ENCODE measurements at regions not wholly inside any gene's neighbourhood (a gene's known extent, or its start where the extent isn't known, plus 50 kb on each side); places are given as distances from the start of the nearest gene placed in this dataset.

DNA sequence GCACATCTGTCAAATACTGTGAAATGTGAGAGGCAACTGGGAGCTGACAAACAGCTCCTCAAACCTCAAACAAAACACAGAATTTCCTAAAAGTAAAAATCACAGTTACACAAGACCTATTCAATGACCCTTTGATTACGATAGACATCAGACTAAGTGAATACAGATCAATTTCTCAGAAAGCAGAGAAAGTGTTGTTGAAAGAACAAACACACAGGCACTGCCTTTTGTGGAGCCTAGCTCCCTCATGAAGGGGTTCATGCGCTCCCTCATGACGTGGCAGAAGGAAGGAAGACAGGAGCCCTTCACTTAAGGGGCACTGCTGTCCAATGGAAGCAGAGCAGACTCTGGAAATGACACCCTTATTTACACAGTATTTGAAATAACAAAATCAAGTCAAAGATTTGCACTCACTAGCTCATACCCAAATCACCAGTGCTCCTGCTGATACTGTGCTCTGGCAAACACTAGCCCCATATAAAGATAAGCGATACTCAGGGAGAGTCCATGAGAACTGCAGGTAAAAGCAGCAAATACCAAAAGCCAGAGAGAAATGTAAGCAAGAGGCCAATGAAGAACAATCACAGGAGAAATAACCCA lies 144.9 kb downstream of the KLF12 start:
- peaks cover 2% of the 10 kb centered on the region for H3K4me1 ChIP-seq (ENCODE audit: control insufficient read depth, insufficient read depth, low read length)
- DNase-seq = no peak
- H3K27me3 ChIP-seq (ENCODE audit: control insufficient read depth, insufficient read depth, low read length) = no peaks in the 10 kb centered on the region
- H3K9me3 ChIP-seq (replicated peaks; ENCODE audit: control insufficient read depth, low read depth, low read length) = no peaks in the 10 kb centered on the region
- WGBS (ENCODE audit: insufficient coverage) = 78% methylated on average over 3 of the region's 4 CpGs
- no peak overlapping the region for H3K27ac ChIP-seq (ENCODE audit: low read length)
- H3K36me3 ChIP-seq (ENCODE audit: control insufficient read depth, insufficient read depth, low read length) = peaks cover 2% of the 10 kb centered on the region
- H3K4me3 ChIP-seq (ENCODE audit: low read length) = no peak overlapping the region

GRCh38 chr13:73988461-73988860 lies 145.7 kb downstream of the KLF12 start:
- H3K27me3 ChIP-seq (ENCODE audit: control insufficient read depth, insufficient read depth, low read length) = no peaks in the 10 kb centered on the region
- no peaks in the 10 kb centered on the region for H3K9me3 ChIP-seq (replicated peaks; ENCODE audit: control insufficient read depth, low read depth, low read length)
- H3K27ac ChIP-seq (ENCODE audit: low read length) = no peak overlapping the region
- H3K36me3 ChIP-seq (ENCODE audit: control insufficient read depth, insufficient read depth, low read length) = peaks cover 2% of the 10 kb centered on the region
- H3K4me3 ChIP-seq (ENCODE audit: low read length) = no peak overlapping the region
- no peak for DNase-seq
- H3K4me1 ChIP-seq (ENCODE audit: control insufficient read depth, insufficient read depth, low read length) = peaks cover 2% of the 10 kb centered on the region
- WGBS (ENCODE audit: insufficient coverage) = no CpG with 5 or more reads among the region's 1 CpG

DNA sequence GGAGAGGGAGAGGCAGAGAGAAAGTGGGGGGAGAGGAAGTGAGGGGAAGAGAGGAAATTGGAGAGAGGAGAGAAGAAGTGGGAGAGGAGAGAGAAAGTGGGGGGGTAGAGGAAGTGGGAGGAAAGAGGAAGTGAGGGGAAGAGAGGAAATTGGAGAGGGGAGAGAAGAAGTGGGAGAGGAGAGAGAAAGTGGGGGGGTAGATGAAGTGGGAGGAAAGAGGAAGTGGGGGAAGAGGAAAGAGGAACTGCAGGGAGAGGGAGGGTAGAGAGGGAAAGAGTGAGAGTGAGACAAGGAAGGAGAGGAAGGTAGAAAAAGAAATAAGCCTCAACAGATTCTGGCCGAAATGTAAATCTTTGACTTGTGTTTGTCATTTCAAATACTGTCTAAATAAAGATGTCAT lies 146.6 kb downstream of the KLF12 start:
- no peaks in the 10 kb centered on the region for H3K9me3 ChIP-seq (replicated peaks; ENCODE audit: control insufficient read depth, low read depth, low read length)
- H3K27ac ChIP-seq (ENCODE audit: low read length) = no peak overlapping the region
- no peak for DNase-seq
- peaks cover 2% of the 10 kb centered on the region for H3K4me1 ChIP-seq (ENCODE audit: control insufficient read depth, insufficient read depth, low read length)
- H3K4me3 ChIP-seq (ENCODE audit: low read length) = no peak overlapping the region
- no CpG with 5 or more reads among the region's 1 CpG for WGBS (ENCODE audit: insufficient coverage)
- H3K27me3 ChIP-seq (ENCODE audit: control insufficient read depth, insufficient read depth, low read length) = no peaks in the 10 kb centered on the region
- H3K36me3 ChIP-seq (ENCODE audit: control insufficient read depth, insufficient read depth, low read length) = peaks cover 2% of the 10 kb centered on the region

GRCh38 chr13:73985783-73986182 lies 148.4 kb downstream of the KLF12 start:
- no CpG with 5 or more reads among the region's 3 CpGs for WGBS (ENCODE audit: insufficient coverage)
- H3K4me3 ChIP-seq (ENCODE audit: low read length) = no peak overlapping the region
- H3K9me3 ChIP-seq (replicated peaks; ENCODE audit: control insufficient read depth, low read depth, low read length) = no peaks in the 10 kb centered on the region
- peaks cover 2% of the 10 kb centered on the region for H3K4me1 ChIP-seq (ENCODE audit: control insufficient read depth, insufficient read depth, low read length)
- no peak overlapping the region for H3K27ac ChIP-seq (ENCODE audit: low read length)
- no peak for DNase-seq
- H3K27me3 ChIP-seq (ENCODE audit: control insufficient read depth, insufficient read depth, low read length) = no peaks in the 10 kb centered on the region
- H3K36me3 ChIP-seq (ENCODE audit: control insufficient read depth, insufficient read depth, low read length) = peaks cover 2% of the 10 kb centered on the region

DNA sequence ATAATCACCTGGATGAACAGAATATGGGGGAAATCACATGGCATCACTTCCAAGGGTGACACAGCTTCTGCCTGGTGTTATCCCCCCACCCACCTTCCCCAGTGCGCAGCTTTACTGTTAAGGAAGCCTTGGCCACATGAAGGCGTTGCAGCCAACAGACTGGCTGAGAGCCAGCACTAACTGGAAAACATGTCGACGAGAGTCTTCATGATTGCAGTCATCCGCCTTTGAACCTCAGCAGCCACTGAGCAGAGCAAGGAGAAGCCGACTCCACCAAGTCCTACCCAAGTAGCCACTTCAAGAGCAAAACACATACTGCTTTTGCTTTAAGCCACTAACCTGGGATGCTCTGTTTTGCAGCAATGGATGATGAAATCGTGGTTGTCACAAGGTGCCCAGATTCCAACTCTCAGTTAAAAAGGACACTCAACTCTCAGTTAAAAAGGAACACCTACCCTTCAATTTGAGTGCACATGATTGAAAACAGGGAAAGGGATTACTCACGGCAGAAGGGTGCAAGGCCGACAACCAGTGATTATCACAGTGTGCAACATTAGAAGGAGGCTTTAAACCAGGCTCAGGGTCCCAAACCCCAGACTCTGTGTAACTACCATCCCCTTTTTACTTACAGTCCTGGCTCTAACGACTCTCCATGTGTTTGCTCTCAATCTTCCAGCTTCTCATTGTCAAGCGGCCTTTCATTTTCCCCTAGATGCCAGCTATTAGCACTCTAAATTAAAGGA lies 149.1 kb downstream of the KLF12 start:
- 60% methylated on average over 7 of the region's 11 CpGs for WGBS (ENCODE audit: insufficient coverage)
- H3K36me3 ChIP-seq (ENCODE audit: control insufficient read depth, insufficient read depth, low read length) = peaks cover 2% of the 10 kb centered on the region
- no peaks in the 10 kb centered on the region for H3K9me3 ChIP-seq (replicated peaks; ENCODE audit: control insufficient read depth, low read depth, low read length)
- no peak overlapping the region for H3K4me3 ChIP-seq (ENCODE audit: low read length)
- H3K27ac ChIP-seq (ENCODE audit: low read length) = no peak overlapping the region
- no peaks in the 10 kb centered on the region for H3K27me3 ChIP-seq (ENCODE audit: control insufficient read depth, insufficient read depth, low read length)
- no peak for DNase-seq
- H3K4me1 ChIP-seq (ENCODE audit: control insufficient read depth, insufficient read depth, low read length) = peaks cover 2% of the 10 kb centered on the region

GRCh38 chr13:73984201-73984600 lies 150.0 kb downstream of the KLF12 start:
- H3K36me3 ChIP-seq (ENCODE audit: control insufficient read depth, insufficient read depth, low read length) = peaks cover 2% of the 10 kb centered on the region
- H3K4me1 ChIP-seq (ENCODE audit: control insufficient read depth, insufficient read depth, low read length) = peaks cover 2% of the 10 kb centered on the region
- no peak overlapping the region for H3K4me3 ChIP-seq (ENCODE audit: low read length)
- DNase-seq = no peak
- 96% methylated on average over 7 of the region's 11 CpGs for WGBS (ENCODE audit: insufficient coverage)
- H3K27ac ChIP-seq (ENCODE audit: low read length) = no peak overlapping the region
- no peaks in the 10 kb centered on the region for H3K27me3 ChIP-seq (ENCODE audit: control insufficient read depth, insufficient read depth, low read length)
- H3K9me3 ChIP-seq (replicated peaks; ENCODE audit: control insufficient read depth, low read depth, low read length) = no peaks in the 10 kb centered on the region

- Histone ChIP-seq H3K36me3 (ENCODE audit: control insufficient read depth, insufficient read depth, low read length) (peaks cover 2% of the 10 kb centered on the region), H3K27me3 (ENCODE audit: control insufficient read depth, insufficient read depth, low read length) (no peaks in the 10 kb centered on the region), H3K4me3 (ENCODE audit: low read length) (no peak overlapping the region), H3K9me3 (replicated peaks; ENCODE audit: control insufficient read depth, low read depth, low read length) (no peaks in the 10 kb centered on the region), H3K4me1 (ENCODE audit: control insufficient read depth, insufficient read depth, low read length) (peaks cover 2% of the 10 kb centered on the region), H3K27ac (ENCODE audit: low read length) (no peak overlapping the region)
- no peak for DNase-seq
- WGBS (ENCODE audit: insufficient coverage) = 91% methylated on average over 6 of the region's 6 CpGs
Observed at GRCh38 chr13:73983109-73983508, 151.1 kb downstream of the KLF12 start.

DNA sequence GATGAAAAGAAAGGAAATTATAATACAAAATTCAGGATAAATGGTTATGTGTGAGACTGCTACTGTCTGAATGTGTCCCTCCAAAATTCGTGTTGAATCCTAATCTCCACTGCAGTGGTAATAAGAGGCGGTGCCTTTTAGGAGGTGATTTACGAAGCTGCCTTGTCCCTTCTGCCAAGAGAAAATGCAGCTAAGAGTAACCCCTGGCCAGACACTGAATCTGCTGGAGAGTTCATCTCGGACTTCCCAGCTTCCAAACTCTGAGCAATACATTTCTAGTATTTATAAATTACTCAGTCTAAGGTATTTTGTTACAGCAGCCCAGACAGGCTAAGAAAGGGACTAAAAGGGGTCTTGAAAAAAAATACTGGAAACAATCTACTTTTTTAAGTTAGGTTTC lies 152.6 kb downstream of the KLF12 start:
- no peak overlapping the region for H3K4me3 ChIP-seq (ENCODE audit: low read length)
- no CpG with 5 or more reads among the region's 4 CpGs for WGBS (ENCODE audit: insufficient coverage)
- peaks cover 2% of the 10 kb centered on the region for H3K4me1 ChIP-seq (ENCODE audit: control insufficient read depth, insufficient read depth, low read length)
- peaks cover 2% of the 10 kb centered on the region for H3K36me3 ChIP-seq (ENCODE audit: control insufficient read depth, insufficient read depth, low read length)
- H3K9me3 ChIP-seq (replicated peaks; ENCODE audit: control insufficient read depth, low read depth, low read length) = no peaks in the 10 kb centered on the region
- no peaks in the 10 kb centered on the region for H3K27me3 ChIP-seq (ENCODE audit: control insufficient read depth, insufficient read depth, low read length)
- H3K27ac ChIP-seq (ENCODE audit: low read length) = peak overlapping the region; percentile 47
- peak; percentile 87 for DNase-seq

DNA sequence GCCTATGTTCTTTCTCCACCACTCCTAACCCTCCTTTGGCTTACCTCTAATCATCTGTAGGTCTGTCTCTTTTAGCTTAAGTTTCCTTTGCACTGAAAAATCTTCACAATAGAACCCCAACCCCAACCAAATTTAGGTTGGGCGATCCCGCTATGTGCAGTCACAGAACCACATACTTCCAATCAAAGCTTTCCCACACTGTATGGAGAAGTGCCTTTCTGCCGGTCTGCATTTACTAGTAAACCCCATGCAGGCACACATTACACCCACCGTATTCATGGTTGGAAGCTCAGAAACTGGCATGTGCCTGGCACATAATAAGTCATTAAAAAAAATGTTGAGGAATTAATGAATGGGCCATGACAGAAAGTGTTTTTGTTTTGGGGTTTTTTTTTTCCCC lies 158.4 kb downstream of the KLF12 start:
- Histone ChIP-seq H3K4me3 (ENCODE audit: low read length) (no peak overlapping the region), H3K36me3 (ENCODE audit: control insufficient read depth, insufficient read depth, low read length) (no peaks in the 10 kb centered on the region), H3K4me1 (ENCODE audit: control insufficient read depth, insufficient read depth, low read length) (no peaks in the 10 kb centered on the region), H3K27me3 (ENCODE audit: control insufficient read depth, insufficient read depth, low read length) (no peaks in the 10 kb centered on the region), H3K9me3 (replicated peaks; ENCODE audit: control insufficient read depth, low read depth, low read length) (peaks cover 2% of the 10 kb centered on the region), H3K27ac (ENCODE audit: low read length) (no peak overlapping the region)
- no peak for DNase-seq
- 100% methylated on average over 2 of the region's 4 CpGs for WGBS (ENCODE audit: insufficient coverage)

DNA sequence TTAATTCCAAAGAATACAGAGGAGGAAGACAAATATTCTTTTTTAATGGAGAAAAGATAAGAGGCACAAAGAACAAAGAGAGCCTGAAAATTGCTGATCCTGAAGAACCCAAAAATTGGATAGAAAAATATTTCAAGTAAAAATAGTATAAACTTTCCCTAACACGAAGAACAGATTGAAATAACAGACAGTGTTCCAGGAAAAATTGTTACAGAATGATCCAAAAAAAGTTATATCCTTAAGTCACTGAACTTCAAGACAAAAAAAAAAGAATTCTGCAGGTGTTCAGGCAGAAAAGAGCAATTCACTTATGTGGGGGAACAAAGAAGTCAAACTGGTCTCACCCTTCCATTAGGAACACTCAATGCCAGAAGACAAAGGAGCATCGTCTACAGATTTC lies 160.2 kb downstream of the KLF12 start:
- H3K4me1 ChIP-seq (ENCODE audit: control insufficient read depth, insufficient read depth, low read length) = peaks cover 2% of the 10 kb centered on the region
- H3K9me3 ChIP-seq (replicated peaks; ENCODE audit: control insufficient read depth, low read depth, low read length) = peaks cover 2% of the 10 kb centered on the region
- H3K27ac ChIP-seq (ENCODE audit: low read length) = peak overlapping the region; percentile 18
- no peaks in the 10 kb centered on the region for H3K36me3 ChIP-seq (ENCODE audit: control insufficient read depth, insufficient read depth, low read length)
- H3K27me3 ChIP-seq (ENCODE audit: control insufficient read depth, insufficient read depth, low read length) = no peaks in the 10 kb centered on the region
- DNase-seq = peak; percentile 91
- no peak overlapping the region for H3K4me3 ChIP-seq (ENCODE audit: low read length)
- WGBS (ENCODE audit: insufficient coverage) = no CpG with 5 or more reads among the region's 2 CpGs

All from muscle of leg (tissue), 3 donors.